ENCODE measurements at regions not wholly inside any gene's neighbourhood (a gene's known extent, or its start where the extent isn't known, plus 50 kb on each side); places are given as distances from the start of the nearest gene placed in this dataset.

DNA sequence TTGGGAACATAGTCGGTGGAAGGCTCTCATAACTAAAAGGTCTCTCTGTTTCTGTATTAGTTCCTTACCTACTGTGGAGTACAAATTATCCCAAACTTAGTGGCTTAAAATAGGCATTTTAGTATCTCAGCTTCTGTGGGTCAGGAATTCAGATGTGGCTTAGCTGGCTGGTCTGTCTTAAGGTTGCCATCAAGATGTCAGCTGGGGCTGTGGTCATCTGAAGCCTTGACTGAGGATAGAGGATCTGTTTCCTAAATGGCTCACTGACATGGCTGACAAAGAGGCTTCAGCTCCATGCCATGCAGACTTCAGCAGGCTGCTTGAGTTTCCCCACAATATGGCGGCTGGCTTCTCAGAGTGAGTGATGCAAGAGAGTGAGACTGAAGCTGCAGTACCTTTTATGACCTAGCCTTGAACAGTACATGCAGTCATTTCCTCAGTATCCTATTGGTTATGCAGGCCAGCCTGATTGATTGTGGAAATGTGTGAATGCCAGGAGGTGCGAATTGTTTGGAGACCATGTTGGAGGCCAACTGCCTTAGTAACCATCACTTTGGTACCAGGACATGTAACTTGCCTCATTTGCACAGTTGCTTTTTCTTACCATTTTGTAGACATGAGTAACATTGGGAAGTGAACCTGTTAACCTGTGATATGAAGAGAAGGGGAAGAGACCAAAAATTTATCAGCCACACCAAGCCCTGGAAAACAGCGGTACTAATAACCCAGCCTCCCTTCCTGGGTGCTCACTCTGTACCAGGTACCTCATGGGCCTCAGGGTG is 152.8 kb upstream of the IER5L start:
- TF ChIP-seq, protein P1, sequence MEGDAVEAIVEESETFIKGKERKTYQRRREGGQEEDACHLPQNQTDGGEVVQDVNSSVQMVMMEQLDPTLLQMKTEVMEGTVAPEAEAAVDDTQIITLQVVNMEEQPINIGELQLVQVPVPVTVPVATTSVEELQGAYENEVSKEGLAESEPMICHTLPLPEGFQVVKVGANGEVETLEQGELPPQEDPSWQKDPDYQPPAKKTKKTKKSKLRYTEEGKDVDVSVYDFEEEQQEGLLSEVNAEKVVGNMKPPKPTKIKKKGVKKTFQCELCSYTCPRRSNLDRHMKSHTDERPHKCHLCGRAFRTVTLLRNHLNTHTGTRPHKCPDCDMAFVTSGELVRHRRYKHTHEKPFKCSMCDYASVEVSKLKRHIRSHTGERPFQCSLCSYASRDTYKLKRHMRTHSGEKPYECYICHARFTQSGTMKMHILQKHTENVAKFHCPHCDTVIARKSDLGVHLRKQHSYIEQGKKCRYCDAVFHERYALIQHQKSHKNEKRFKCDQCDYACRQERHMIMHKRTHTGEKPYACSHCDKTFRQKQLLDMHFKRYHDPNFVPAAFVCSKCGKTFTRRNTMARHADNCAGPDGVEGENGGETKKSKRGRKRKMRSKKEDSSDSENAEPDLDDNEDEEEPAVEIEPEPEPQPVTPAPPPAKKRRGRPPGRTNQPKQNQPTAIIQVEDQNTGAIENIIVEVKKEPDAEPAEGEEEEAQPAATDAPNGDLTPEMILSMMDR (IDR thresholded peaks at IDR 0.05; ENCODE audit: low read depth, low read length, missing input control), result no peak
- TF ChIP-seq YY1 (IDR thresholded peaks at IDR 0.05), result no peak
- TF ChIP-seq, protein P2, sequence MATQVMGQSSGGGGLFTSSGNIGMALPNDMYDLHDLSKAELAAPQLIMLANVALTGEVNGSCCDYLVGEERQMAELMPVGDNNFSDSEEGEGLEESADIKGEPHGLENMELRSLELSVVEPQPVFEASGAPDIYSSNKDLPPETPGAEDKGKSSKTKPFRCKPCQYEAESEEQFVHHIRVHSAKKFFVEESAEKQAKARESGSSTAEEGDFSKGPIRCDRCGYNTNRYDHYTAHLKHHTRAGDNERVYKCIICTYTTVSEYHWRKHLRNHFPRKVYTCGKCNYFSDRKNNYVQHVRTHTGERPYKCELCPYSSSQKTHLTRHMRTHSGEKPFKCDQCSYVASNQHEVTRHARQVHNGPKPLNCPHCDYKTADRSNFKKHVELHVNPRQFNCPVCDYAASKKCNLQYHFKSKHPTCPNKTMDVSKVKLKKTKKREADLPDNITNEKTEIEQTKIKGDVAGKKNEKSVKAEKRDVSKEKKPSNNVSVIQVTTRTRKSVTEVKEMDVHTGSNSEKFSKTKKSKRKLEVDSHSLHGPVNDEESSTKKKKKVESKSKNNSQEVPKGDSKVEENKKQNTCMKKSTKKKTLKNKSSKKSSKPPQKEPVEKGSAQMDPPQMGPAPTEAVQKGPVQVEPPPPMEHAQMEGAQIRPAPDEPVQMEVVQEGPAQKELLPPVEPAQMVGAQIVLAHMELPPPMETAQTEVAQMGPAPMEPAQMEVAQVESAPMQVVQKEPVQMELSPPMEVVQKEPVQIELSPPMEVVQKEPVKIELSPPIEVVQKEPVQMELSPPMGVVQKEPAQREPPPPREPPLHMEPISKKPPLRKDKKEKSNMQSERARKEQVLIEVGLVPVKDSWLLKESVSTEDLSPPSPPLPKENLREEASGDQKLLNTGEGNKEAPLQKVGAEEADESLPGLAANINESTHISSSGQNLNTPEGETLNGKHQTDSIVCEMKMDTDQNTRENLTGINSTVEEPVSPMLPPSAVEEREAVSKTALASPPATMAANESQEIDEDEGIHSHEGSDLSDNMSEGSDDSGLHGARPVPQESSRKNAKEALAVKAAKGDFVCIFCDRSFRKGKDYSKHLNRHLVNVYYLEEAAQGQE (IDR thresholded peaks at IDR 0.05), result no peak
